Globus pallidus (tissue), 1 donor: ENCODE measurements at regions not wholly inside any gene's neighbourhood (a gene's known extent, or its start where the extent isn't known, plus 50 kb on each side); places are given as distances from the start of the nearest gene placed in this dataset.
"Not testable (repeated sequence)": the region's sequence is repeated elsewhere in the genome, so short reads cannot be mapped to it uniquely, and the experiment has no call there.

Experiments used
- DNase-seq: peaks from one replicate; pipeline ENCODE4 v3.0.0-alpha.2; 2015; ENCODE audit warnings: low spot score

DNA sequence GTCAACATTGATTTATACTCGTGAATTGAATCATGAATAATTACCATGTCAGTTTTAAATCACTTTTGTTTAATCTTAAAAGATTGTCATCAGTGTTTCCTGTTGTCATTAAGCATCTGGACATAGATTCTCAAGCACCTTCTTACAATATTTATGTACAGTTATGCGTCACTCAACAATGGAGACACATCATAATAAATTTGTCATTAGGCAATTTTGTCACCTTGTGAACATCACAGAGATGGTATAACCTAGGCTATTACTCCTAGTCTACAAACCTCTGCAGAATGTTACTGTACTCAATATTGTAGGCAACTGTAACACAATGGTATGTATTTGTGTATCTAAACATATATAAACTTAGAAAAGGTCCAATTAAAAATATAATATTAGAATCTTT lies 2130.9 kb upstream of the PCDH20 start:
- no peak for DNase-seq

DNA sequence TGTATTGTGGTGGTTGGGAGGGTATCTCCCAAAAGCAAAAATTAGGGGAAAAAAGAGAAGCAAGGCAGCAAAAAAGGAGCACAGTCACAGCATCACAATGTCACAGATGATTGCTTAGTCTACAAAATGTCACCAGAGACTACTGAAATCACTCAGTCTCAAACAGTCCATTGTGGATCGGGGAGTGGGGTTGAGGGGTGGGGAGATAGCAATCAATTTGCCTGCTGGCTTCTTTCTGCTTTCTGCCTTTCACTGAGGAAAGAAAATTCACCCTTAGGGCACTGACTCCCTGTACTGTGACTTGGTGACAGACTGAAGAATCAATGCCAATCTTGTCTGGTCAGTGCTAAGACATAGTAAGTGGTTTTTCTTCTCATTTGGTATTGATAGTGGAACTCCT lies 2127.1 kb upstream of the PCDH20 start:
- DNase-seq: no peak

DNA sequence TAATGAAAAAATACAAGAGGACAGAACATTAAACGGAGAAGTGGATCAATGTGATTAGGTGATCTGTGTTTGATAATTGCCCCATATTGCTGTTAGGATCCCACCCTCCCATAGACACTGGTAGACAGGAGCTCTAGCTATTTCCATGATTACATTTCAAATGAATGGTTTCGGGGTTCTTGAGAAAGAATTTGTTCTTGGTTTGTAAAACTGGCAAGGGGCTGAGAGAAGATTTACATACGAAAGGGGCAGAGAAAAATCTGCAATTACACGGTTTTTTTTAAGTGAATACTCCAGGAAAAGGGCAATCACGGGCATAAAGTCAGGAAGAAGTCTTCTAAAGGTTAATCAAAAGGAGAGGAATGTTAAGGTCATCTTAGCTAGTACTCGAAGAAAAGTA lies 2125.7 kb upstream of the PCDH20 start:
- DNase-seq: no peak

DNA sequence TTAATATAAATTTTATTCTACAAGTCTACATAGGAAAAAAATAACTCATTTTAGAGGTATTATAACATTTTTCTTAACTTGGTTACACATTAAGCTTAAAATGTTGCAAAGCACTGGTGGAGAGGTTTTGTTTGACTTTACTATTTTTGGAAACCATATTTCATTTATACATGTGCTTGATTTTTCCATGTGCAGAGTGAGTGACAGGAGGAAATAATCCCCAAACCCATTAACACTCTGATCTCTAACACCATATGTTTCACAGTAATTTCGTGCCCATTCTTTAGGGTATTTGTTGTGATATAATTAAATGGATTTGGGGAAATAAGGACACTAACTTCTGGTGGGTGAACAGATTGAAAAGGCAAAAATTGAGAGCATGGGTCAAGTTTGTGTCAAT lies 2124.4 kb upstream of the PCDH20 start:
- no peak for DNase-seq

DNA sequence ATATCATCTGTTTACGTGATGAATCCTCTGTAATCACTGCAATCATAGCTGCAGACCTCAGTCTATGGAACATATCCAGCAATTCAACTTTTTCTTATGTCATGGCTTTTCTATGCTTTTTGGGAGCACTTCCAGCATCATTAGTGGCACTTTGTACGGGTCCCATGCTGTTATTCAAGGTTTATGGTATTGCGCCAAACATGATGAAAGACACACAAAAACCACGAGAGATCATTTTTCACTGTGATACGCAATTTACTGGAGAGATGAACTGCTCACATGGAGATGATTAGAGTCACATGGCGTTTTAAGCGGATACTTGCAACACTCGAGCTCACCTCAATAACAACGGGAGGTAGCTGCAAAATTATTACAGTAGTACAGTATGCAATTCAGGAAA lies 2101.7 kb upstream of the PCDH20 start:
- no peak for DNase-seq

DNA sequence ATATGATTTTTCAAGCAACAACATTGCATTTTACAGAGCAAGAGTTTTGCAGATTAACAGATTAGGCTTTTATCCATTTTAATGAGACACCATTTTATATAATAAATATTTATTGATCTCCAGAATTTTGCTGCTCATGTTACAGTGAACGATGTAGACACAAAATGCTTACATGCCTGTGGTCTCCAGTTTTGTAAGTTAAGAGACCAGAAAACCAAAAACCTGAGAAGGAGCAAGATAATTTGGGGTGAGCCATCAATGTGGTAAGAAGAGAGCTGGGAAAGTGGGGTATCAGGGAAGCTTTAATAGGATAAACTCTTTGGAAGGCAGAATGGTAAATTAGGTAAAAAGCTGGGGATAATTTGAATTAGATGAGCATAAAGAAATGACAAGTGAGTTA lies 2100.5 kb upstream of the PCDH20 start:
- no peak for DNase-seq

DNA sequence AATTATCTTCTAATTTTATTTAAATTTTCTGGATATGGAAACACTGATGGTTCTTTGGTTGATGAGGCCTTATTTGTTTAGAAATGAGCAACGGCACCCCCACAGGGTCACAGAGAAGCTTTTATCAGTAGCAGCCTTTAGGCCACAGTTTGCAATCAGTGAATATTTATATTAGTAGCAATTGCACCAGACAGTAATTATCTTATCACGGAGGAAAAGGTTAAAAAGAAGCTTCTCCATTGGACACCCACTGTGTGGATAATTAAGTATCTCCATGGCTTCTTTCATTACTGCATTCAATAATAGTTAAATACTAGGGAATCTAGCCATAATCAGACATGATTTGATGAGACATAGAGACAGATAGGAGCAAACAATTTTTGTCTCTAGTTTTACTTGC lies 2099.2 kb upstream of the PCDH20 start:
- no peak for DNase-seq

DNA sequence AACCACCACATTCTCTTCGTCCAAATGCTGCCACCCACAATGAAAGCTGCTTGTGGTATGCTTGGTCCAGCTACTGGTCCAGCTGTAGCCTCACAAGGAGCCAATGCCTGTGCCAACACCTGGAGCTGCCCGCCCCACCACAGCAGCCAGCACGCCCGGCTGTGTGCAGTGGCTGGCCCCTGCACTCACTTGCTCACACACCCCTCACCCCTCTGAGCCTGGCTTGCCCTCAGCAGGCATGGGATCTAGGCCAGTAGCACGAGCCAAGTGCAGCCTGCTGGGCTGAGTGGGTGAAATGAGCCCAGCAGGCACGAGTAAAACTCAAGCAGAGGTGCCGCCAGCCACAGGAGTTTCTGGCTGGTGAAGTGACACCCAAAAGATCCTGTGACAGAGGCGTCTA lies 2096.4 kb upstream of the PCDH20 start:
- DNase-seq: no peak

DNA sequence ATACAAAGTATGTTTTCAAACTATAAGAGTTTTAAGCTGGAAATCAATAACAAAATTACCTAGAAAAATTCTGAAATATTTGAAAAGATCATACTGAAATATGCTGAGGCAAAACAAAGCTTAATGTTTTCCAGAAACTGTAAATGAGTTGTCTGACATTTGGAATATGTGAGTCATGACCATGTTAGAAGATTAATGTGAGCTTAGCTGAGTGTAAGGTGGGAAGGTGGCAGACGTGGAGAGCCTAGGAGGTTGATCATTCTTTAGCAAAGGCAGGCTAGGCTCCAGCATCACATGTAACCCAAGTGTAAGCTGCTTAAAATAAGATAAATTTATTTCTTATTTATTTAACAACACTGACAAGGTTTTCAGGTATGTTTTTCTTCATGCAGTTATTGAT lies 2086.1 kb upstream of the PCDH20 start:
- DNase-seq: no peak

DNA sequence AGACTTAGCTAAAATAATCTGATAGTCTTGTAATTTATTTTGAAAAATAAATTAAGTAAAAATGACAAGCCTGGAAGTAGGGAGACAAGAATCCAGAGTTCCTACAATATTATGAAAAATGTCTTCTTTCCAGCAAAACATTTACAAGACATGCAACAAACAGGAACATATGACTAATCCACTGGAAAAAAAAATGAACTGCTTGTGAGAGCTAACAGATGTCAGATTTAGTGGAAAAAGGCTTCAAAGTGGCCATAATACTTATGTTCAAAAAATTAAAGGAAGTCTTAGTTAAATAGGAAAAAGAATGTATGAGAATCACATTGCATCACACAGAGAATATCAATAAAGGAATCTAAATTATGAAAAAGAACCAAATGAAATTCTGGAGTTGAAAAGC lies 2082.0 kb upstream of the PCDH20 start:
- no peak for DNase-seq

DNA sequence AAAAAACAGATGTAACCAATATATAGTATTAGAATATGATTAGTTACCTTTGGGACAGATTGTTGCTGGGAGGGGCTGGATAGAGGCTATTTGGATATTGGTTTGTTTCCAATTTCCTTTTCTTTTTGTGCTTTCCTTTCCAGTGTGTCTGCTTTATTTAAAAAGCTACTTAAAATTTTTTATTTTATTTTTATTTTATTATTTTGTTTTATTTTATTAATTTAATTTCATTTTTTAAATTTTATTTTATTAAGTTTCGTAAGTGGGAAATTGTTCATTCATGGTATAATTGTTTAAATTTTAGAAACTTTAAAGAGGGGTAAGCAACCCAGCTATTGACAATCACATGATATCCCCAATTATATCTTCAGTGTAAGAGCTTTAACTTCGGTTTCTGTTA lies 2077.0 kb upstream of the PCDH20 start:
- no peak for DNase-seq

DNA sequence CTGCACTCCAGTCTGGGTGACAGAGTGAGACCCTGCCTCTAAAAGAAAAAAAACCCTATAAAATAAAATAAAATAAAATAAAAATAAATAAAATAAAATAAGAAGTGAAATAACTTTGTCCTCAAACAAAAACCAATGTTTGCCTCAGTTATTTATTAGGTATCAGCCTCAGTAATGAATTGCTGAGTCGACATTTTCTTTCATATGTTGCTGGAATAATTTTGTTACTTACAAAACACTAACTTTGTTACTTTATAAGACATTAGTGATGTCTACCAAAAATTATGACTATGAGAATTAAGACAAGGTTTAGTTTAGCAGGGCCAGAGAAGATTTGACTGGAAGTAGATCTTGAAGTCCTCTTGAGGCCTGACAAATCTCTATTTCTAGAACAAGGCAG lies 2074.5 kb upstream of the PCDH20 start:
- no peak for DNase-seq

DNA sequence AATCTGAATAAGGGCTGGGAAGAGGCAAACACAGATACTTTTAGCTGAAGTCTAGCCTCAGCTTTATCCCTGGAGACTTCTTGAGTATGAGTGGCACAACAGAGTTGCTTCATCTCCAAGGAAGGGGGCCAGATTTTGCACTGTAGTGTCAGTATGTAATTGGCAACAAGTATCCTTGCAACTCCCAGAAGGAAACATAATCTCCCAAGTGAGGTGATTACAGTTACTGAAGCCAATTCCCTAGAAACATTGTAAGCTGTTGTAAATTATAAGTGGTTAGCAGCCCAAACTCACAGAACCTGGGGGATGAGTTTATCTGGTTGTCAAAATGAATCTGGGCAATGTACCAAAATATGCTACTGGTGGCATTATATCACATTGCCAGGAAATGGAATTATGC lies 2065.7 kb upstream of the PCDH20 start:
- no peak for DNase-seq

DNA sequence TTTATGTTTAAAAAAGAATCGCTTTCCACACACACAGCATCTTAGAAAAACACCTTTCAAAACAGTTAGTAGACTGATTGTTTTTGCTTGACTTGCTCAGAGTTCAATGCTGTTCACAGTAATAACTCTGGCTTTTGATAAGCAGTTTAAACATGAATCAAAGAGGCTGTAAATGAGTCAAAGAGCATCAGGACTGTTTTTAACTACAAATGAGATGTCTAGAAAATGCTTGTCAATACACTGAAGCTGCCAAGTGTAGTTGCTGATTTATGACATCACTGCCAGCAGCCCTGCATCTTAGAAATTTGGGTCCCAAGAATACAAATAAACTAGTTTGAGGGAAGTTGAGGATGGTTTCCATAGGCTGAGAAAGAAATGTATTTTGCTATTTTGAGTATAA lies 2057.1 kb upstream of the PCDH20 start:
- no peak for DNase-seq

DNA sequence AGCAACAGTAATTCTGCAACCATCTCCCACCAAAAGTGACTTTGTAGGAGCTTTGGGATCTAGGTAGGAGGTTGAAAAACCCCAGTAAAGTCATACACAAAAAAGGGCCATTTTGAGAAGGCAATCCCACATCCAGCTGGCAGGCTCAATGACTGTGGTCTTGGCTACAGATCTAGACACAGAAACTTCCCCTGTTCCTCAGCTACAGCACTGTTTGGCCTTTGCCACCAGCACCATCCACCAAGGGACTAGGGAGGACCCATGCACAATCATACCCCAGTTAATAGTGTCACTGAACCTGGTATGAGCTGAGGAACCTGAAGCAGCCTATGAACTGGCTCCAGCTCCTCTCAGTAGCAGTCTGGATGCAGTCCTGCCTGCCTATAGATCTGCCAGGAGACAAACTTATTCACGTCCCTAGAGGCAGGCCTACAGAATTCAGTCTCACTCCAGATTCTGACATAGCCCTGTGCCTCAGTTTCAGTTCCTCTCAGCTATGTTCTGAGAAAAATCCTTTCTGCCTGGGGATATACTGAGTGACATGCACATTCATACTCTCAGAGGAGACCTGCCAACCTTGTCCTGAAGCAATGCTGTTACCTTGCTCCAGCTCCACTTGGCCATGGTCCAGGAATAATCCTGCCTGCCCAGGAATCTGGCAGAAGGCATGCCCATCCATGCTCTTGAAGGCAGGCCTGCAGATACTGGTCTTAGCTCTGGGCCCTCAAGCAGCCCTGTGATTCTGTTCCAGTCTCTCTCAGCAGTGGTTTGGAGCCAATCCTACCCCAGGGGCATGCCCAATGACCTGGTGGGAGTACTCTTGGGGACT lies 2048.3 kb upstream of the PCDH20 start:
- DNase-seq: no peak

DNA sequence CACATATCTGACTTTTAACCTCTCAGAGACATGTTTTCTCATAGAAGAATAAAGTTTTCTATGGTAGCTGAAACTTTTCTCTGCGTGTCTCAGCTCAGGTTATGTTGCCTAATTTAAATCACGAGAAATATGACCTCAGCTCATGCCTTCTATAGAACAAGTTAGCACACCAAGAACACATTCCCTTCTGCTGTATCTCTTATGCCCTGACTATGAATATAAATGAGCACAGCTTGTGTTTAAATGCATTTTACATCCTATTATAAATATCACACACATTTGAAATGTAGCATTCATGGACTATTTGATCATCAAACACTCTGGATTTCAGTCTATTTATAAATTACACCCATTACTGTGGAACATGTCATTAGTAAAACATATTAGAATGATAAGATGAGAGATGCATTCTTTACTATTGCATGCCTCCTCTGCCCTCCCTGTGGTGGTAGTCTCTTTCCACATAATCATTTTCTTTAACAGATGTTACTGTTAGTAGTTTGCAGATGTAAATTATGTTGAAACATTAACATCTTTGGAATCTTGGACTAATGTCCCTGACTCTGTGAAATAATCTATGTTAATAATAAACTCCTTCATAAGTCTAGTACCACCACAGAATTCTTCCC lies 2044.9 kb upstream of the PCDH20 start:
- DNase-seq: no peak

DNA sequence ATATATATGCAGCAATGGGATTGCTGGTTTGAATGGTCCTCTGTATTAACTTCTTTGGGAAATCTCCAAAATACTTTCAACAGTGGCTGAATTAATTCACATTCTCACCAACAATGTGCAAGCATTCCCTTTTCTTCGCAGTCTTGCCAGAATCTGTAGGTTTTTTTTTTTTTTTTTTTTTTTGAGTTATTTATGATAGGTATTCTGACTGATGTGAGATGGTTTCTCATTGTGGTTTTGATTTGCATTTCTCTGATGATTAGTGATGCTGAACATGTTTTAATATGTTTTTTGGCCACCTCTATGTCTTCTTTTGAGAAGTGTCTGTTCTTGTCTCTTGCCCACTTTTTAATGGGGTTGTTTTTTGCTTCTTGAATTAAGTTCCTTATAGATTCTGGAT lies 2041.5 kb upstream of the PCDH20 start:
- no peak for DNase-seq

DNA sequence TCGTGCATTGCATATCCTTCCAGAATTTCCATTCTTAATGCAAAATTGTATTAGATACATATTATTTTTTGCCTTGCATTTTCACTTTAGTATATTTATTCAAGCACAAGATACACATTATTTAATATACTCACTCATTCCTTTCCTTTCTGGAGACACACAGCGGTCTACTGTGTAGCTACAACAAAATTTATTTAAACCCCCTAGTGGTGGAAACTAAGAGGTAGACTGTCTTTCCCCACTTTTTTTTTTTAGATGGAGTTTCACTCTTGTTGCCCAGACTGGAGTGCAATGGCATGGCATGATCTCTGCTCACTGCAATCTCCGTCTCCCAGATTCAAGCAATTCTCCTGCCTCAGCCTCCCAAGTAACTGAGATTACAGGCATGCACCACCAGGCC lies 2040.3 kb upstream of the PCDH20 start:
- no peak for DNase-seq

DNA sequence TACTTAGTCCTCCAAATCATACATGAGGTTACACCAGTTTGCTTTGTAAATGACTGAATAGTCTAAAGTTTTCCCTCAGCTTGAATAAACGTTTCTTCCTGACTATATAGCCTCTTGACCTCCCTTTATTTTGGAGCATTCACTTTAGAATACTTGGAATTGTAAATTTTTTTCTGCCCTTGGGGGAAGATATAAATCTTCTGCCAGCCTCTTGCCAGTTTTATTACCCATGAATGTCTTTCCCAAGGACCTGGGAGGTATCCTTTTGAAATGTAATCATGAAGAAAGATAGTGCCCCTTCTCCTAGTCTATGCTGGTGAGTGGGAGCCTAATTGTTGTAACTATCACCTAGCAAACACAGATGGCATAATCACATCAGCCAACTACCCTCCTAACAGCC lies 2033.9 kb upstream of the PCDH20 start:
- no peak for DNase-seq

DNA sequence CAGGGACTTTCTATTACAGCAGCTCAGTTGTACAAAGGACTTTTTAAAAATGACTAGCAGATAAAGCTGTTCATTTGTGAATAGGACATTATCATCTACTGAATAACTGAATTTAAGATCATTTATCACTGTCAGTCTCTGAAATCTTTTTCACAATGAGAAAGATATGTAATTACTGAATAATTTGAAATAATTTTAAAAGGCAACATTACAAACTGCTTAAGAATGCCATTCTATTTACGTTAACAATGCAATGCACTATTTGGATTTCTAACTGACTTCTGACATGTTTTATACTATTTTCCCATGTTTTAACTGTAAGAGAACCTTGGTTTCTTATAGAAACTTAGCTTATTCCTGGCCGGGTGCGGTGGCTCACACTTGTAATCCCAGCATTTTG lies 2033.0 kb upstream of the PCDH20 start:
- DNase-seq: no peak

DNA sequence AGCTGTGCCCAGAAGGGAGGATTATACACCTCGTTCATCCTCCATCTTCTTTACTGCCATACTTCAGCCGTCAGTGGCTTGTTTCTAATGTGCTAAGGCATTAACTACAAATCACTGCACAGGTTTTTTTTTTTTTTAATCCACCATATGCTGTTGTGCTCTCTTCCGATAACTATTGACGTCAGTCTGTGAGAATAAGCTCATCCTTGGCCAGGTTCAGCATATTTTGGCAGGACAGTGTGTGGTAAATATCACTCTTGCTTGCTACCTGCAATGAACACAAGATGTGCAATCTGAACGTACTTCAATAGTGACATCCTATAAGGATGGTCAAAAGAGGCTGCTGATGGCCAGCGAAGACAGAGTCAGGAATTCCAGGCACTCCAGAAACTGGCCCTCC lies 2030.7 kb upstream of the PCDH20 start:
- no peak for DNase-seq

DNA sequence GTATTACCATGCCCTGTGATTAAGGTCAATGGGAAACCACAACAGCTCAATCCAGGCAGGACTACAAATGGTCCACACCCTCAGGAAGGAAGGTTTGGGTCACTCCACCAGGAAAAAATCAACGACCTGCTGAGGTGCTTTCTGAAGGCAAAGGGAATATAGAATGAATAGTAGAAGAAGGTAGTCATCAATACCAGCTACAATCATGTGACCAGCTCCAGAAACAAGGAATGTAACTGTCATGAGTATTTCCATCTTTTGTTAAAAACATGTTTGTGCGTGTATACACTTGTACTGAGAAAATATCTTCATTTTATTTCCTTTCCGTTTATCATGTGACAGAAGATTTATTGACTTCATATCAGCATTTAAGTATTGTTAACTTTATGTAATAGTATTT lies 2028.6 kb upstream of the PCDH20 start:
- not testable (repeated sequence) for DNase-seq

DNA sequence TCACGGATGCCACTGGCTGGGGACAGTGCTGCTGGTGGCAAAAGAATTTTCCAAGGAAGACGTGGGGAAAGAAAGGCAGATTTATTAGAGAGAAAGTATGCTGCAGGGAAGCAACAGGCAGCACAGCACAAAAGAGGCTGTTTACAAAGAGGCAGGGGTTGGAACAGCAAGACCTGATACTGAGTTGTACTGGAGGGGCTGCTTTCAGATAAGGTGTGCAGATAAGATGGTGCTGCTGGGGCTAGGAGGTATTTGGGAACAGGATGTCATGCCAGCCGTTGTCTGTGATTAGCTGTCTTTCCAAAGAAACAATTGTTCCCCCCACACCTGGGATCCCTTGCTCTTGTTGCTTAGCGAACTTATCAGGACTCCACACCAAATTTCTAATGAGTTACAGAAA lies 2023.3 kb upstream of the PCDH20 start:
- DNase-seq: no peak

DNA sequence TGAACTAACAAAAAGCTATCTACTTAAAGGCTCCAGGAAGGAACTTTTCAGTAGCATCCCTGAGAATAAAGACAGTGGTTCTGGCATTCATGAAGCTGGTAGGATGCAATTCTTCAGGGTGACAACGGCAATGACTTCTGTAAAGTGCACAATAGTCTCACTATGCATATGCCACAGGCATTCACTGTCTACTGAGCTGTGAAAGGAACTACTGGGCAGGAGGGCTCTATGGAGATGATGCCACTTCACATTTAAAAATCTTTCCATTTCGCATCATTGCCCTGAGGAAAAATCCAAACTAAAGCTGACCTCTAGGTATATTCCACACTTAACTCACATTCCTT lies 2020.6 kb upstream of the PCDH20 start:
- no peak for DNase-seq
